ENCODE measurements at regions not wholly inside any gene's neighbourhood (a gene's known extent, or its start where the extent isn't known, plus 50 kb on each side); places are given as distances from the start of the nearest gene placed in this dataset.

GRCh38 chr3:102714567-102714966 is 279.8 kb downstream of the ZPLD1 start:
- peak in 1 of 5 donors; percentile 7 for DNase-seq
- Histone ChIP-seq H3K4me1 (ENCODE audit: control insufficient read depth in 2 of 3, insufficient read depth in 2 of 3, low read depth in 1 of 3, low read length in 3 of 3) (no peaks in the 10 kb centered on the region), H3K9me3 (ENCODE audit: control insufficient read depth in 2 of 3, insufficient read depth in 1 of 3, low read length in 3 of 3) (no peaks in the 10 kb centered on the region), H3K27me3 (ENCODE audit: control insufficient read depth, insufficient read depth, low read length) (no peaks in the 10 kb centered on the region), H3K4me3 (ENCODE audit: low read length in 3 of 3) (no peak overlapping the region), H3K36me3 (ENCODE audit: control insufficient read depth in 2 of 3, insufficient read depth in 3 of 3, low read length in 3 of 3) (no peaks in the 10 kb centered on the region), H3K27ac (ENCODE audit: low read depth in 2 of 2, low read length in 2 of 2) (no peak overlapping the region), H3K9ac (ENCODE audit: low read length in 3 of 3) (no peak overlapping the region)
- intact Hi-C loops (cut with DNase I) = no loop called here
- no peak for FAIRE-seq
- TF ChIP-seq CTCF (IDR thresholded peaks at IDR 0.05; ENCODE audit: borderline replicate concordance, extremely low read depth, insufficient read depth) = no peak

GRCh38 chr3:102715030-102715697 is 280.3 kb downstream of the ZPLD1 start:
- DNase-seq (no peak), FAIRE-seq (no peak)
- H3K9me3 ChIP-seq (ENCODE audit: control insufficient read depth in 2 of 3, insufficient read depth in 1 of 3, low read length in 3 of 3) = no peaks in the 10 kb centered on the region
- no peak overlapping the region for H3K9ac ChIP-seq (ENCODE audit: low read length in 3 of 3)
- H3K36me3 ChIP-seq (ENCODE audit: control insufficient read depth in 2 of 3, insufficient read depth in 3 of 3, low read length in 3 of 3) = no peaks in the 10 kb centered on the region
- H3K4me1 ChIP-seq (ENCODE audit: control insufficient read depth in 2 of 3, insufficient read depth in 2 of 3, low read depth in 1 of 3, low read length in 3 of 3) = no peaks in the 10 kb centered on the region
- H3K4me3 ChIP-seq (ENCODE audit: low read length in 3 of 3) = no peak overlapping the region
- intact Hi-C loops (cut with DNase I) = no loop called here
- no peak overlapping the region for H3K27ac ChIP-seq (ENCODE audit: low read depth in 2 of 2, low read length in 2 of 2)
- no peaks in the 10 kb centered on the region for H3K27me3 ChIP-seq (ENCODE audit: control insufficient read depth, insufficient read depth, low read length)
- no peak for TF ChIP-seq CTCF (IDR thresholded peaks at IDR 0.05; ENCODE audit: borderline replicate concordance, extremely low read depth, insufficient read depth)

GRCh38 chr3:102718651-102719050 is 283.8 kb downstream of the ZPLD1 start:
- Histone ChIP-seq H3K9ac (ENCODE audit: low read length in 3 of 3) (no peak overlapping the region), H3K4me1 (ENCODE audit: control insufficient read depth in 2 of 3, insufficient read depth in 2 of 3, low read depth in 1 of 3, low read length in 3 of 3) (no peaks in the 10 kb centered on the region), H3K27ac (ENCODE audit: low read depth in 2 of 2, low read length in 2 of 2) (no peak overlapping the region), H3K36me3 (ENCODE audit: control insufficient read depth in 2 of 3, insufficient read depth in 3 of 3, low read length in 3 of 3) (no peaks in the 10 kb centered on the region), H3K27me3 (ENCODE audit: control insufficient read depth, insufficient read depth, low read length) (no peaks in the 10 kb centered on the region), H3K9me3 (ENCODE audit: control insufficient read depth in 2 of 3, insufficient read depth in 1 of 3, low read length in 3 of 3) (no peaks in the 10 kb centered on the region), H3K4me3 (ENCODE audit: low read length in 3 of 3) (no peak overlapping the region)
- intact Hi-C loops (cut with DNase I) = no loop called here
- no peak for TF ChIP-seq CTCF (IDR thresholded peaks at IDR 0.05; ENCODE audit: borderline replicate concordance, extremely low read depth, insufficient read depth)
- no peak for FAIRE-seq
- DNase-seq = no peak

- no peak for TF ChIP-seq CTCF (IDR thresholded peaks at IDR 0.05; ENCODE audit: borderline replicate concordance, extremely low read depth, insufficient read depth)
- no peaks in the 10 kb centered on the region for H3K9me3 ChIP-seq (ENCODE audit: control insufficient read depth in 2 of 3, insufficient read depth in 1 of 3, low read length in 3 of 3)
- no peak overlapping the region for H3K27ac ChIP-seq (ENCODE audit: low read depth in 2 of 2, low read length in 2 of 2)
- H3K4me1 ChIP-seq (ENCODE audit: control insufficient read depth in 2 of 3, insufficient read depth in 2 of 3, low read depth in 1 of 3, low read length in 3 of 3) = no peaks in the 10 kb centered on the region
- H3K9ac ChIP-seq (ENCODE audit: low read length in 3 of 3) = no peak overlapping the region
- intact Hi-C loops (cut with DNase I) = no loop called here
- FAIRE-seq (no peak), DNase-seq (peak in 1 of 5 donors; percentile 10)
- no peaks in the 10 kb centered on the region for H3K36me3 ChIP-seq (ENCODE audit: control insufficient read depth in 2 of 3, insufficient read depth in 3 of 3, low read length in 3 of 3)
- no peak overlapping the region for H3K4me3 ChIP-seq (ENCODE audit: low read length in 3 of 3)
- H3K27me3 ChIP-seq (ENCODE audit: control insufficient read depth, insufficient read depth, low read length) = no peaks in the 10 kb centered on the region
Observed at GRCh38 chr3:102722317-102722716, 287.5 kb downstream of the ZPLD1 start.
